Neural cell (in vitro differentiated cells): ENCODE measurements at regions not wholly inside any gene's neighbourhood (a gene's known extent, or its start where the extent isn't known, plus 50 kb on each side); places are given as distances from the start of the nearest gene placed in this dataset.
A peak's percentile ranks its signal among the peaks of the same experiment; 100 is the strongest.

Experiments
- H2AFZ ChIP-seq: fragments of 200-600, 300-800 bp; sonication (generic), shearing (Covaris generic); 2 replicates; pipeline ENCODE4 v1.6.0; 2014; ENCODE audit warnings: low read depth, mild to moderate bottlenecking, antibody characterized with exemption, low read length, moderate library complexity
- H3F3A ChIP-seq: fragments of 200-600 bp; shearing (Covaris generic); 2 replicates; pipeline ENCODE4 v1.6.1; 2016; ENCODE audit warnings: mild to moderate bottlenecking, moderate library complexity, mixed read lengths, antibody characterized with exemption, low read length; ENCODE audit not compliant: insufficient read depth, poor library complexity, severe bottlenecking
- H3K27ac ChIP-seq: fragments of 200-600, 300-800 bp; sonication (generic), shearing (Covaris generic); 2 replicates; pipeline ENCODE4 v1.5.1; 2014; ENCODE audit warnings: mild to moderate bottlenecking, low read length, moderate library complexity
- H3K27me3 ChIP-seq: fragments of 300-800, 200-600 bp; sonication (generic), shearing (Covaris generic); 2 replicates; pipeline ENCODE4 v1.6.0; 2014; ENCODE audit warnings: mild to moderate bottlenecking, low read depth, low read length, moderate library complexity; ENCODE audit not compliant: insufficient read depth
- H3K36me3 ChIP-seq: fragments of 300-800, 200-600 bp; sonication (generic), shearing (Covaris generic); 2 replicates; pipeline ENCODE4 v1.5.1; 2014; ENCODE audit warnings: mild to moderate bottlenecking, antibody characterized with exemption, low read length, moderate library complexity; ENCODE audit not compliant: insufficient read depth
- H3K4me2 ChIP-seq: fragments of 300-800, 200-600 bp; sonication (generic), shearing (Covaris generic); 2 replicates; pipeline ENCODE4 v1.6.0; 2014; ENCODE audit warnings: mild to moderate bottlenecking, low read length
- H3K4me3 ChIP-seq: fragments of 300-800, 200-600 bp; sonication (generic), shearing (Covaris generic); 2 replicates; pipeline ENCODE4 v1.5.1; 2014; ENCODE audit warnings: mild to moderate bottlenecking, low read length, moderate library complexity
- H3K79me2 ChIP-seq: fragments of 200-600 bp; shearing (Covaris generic); replicated peaks from 2 replicates; pipeline ENCODE4 v1.6.0; 2014; ENCODE audit warnings: mild to moderate bottlenecking, low read length, moderate library complexity; ENCODE audit not compliant: insufficient read depth
- H3K9ac ChIP-seq: fragments of 300-800, 200-600 bp; sonication (generic), shearing (Covaris generic); 2 replicates; pipeline ENCODE4 v1.6.1; 2016; ENCODE audit warnings: mild to moderate bottlenecking, low read length, mixed read lengths
- H3K9me2 ChIP-seq: fragments of 200-600 bp; shearing (Covaris generic); 2 replicates; pipeline ENCODE4 v1.6.1; 2016; ENCODE audit warnings: mild to moderate bottlenecking, low read length, mixed read lengths; ENCODE audit not compliant: insufficient read depth
- H3K9me3 ChIP-seq: fragments of 200-600, 300-800 bp; sonication (generic), shearing (Covaris generic); 2 replicates; pipeline ENCODE4 v1.6.1; 2016; ENCODE audit warnings: mild to moderate bottlenecking, mixed run types, low read length, moderate library complexity, mixed read lengths
- H4K20me1 ChIP-seq: fragments of 200-600 bp; shearing (Covaris generic); 2 replicates; pipeline ENCODE4 v1.6.1; 2016; ENCODE audit warnings: mild to moderate bottlenecking, mixed run types; ENCODE audit not compliant: insufficient read depth
- EP300 ChIP-seq: fragments of 450-650 bp; conservative IDR thresholded peaks from 2 replicates; pipeline ENCODE4 v1.6.1; 2014; ENCODE audit warnings: antibody characterized with exemption, mild to moderate bottlenecking, moderate library complexity; ENCODE audit not compliant: poor library complexity, severe bottlenecking
- EZH2 ChIP-seq: fragments of 200-600, 300-800 bp; shearing (Covaris generic), sonication (generic); IDR thresholded peaks from 2 replicates; pipeline ENCODE4 v1.6.1; 2014; ENCODE audit warnings: antibody characterized with exemption, low read length, borderline replicate concordance, mild to moderate bottlenecking; ENCODE audit not compliant: insufficient read depth, poor library complexity, severe bottlenecking
- MXI1 ChIP-seq: fragments of 450-650 bp; conservative IDR thresholded peaks from 2 replicates; pipeline ENCODE4 v1.6.1; 2014; ENCODE audit warnings: antibody characterized with exemption, mild to moderate bottlenecking; ENCODE audit not compliant: poor library complexity, severe bottlenecking
- POLR2AphosphoS5 ChIP-seq: IDR thresholded peaks from 2 replicates; pipeline ENCODE4 v1.6.1; 2012
- RAD21 ChIP-seq: fragments of 450-650 bp; conservative IDR thresholded peaks from 2 replicates; pipeline ENCODE4 v1.6.1; 2014; ENCODE audit warnings: antibody characterized with exemption, mild to moderate bottlenecking, moderate library complexity
- REST ChIP-seq: IDR thresholded peaks from 2 replicates; pipeline ENCODE4 v1.6.1; 2012; ENCODE audit warnings: borderline replicate concordance
- SMC3 ChIP-seq: fragments of 450-650 bp; conservative IDR thresholded peaks from 2 replicates; pipeline ENCODE4 v1.6.1; 2014; ENCODE audit warnings: antibody characterized with exemption, mild to moderate bottlenecking, moderate library complexity; ENCODE audit not compliant: poor library complexity
- TAF1 ChIP-seq: IDR thresholded peaks from 2 replicates; pipeline ENCODE4 v1.6.1; 2012; ENCODE audit warnings: low read depth
- TF ChIP-seq, protein P1 (sequence below): fragments of 450-650 bp; IDR thresholded peaks from 2 replicates; pipeline ENCODE4 v1.5.1; 2014; ENCODE audit warnings: antibody characterized with exemption, mild to moderate bottlenecking, moderate library complexity; ENCODE audit not compliant: poor library complexity, severe bottlenecking

GRCh38 chr2:19708776-19709175, 193.0 kb downstream of the TTC32 start:
- no peaks in the 10 kb centered on the region for H3K27me3 ChIP-seq
- H3F3A ChIP-seq = no peaks in the 10 kb centered on the region
- H3K9me3 ChIP-seq = no peaks in the 10 kb centered on the region

DNA sequence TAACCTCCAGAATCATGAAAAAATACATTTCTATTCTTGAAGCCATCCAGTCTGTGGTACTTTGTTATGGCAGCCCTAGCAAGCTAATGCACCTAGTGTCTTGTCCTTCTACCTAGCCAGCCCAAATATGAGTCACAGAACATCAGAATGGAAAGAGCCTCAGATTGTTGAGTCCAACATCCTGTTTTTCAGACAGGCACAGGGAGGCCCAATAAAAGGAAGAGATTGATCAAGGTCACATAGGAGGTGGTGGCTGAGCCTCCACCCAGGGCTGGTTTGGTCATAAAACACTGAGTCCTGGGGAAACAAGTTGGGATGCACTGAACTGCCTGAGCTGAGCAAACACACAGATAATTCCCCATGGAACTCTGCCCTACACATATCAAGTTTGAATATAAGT, 195.5 kb downstream of the TTC32 start:
- no peaks in the 10 kb centered on the region for H3K27me3 ChIP-seq
- TF ChIP-seq TAF1 (no peak), EP300 (no peak), RAD21 (no peak), POLR2AphosphoS5 (no peak), EZH2 (no peak), MXI1 (no peak), REST (no peak), SMC3 (no peak)
- TF ChIP-seq, protein P1, sequence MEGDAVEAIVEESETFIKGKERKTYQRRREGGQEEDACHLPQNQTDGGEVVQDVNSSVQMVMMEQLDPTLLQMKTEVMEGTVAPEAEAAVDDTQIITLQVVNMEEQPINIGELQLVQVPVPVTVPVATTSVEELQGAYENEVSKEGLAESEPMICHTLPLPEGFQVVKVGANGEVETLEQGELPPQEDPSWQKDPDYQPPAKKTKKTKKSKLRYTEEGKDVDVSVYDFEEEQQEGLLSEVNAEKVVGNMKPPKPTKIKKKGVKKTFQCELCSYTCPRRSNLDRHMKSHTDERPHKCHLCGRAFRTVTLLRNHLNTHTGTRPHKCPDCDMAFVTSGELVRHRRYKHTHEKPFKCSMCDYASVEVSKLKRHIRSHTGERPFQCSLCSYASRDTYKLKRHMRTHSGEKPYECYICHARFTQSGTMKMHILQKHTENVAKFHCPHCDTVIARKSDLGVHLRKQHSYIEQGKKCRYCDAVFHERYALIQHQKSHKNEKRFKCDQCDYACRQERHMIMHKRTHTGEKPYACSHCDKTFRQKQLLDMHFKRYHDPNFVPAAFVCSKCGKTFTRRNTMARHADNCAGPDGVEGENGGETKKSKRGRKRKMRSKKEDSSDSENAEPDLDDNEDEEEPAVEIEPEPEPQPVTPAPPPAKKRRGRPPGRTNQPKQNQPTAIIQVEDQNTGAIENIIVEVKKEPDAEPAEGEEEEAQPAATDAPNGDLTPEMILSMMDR = no peak
- no peak overlapping the region for H2AFZ ChIP-seq
- H3K4me3 ChIP-seq = no peak overlapping the region
- no peaks in the 10 kb centered on the region for H3K79me2 ChIP-seq
- no peaks in the 10 kb centered on the region for H3K9me3 ChIP-seq
- H3K27ac ChIP-seq = no peak overlapping the region
- no peaks in the 10 kb centered on the region for H3K36me3 ChIP-seq
- no peaks in the 10 kb centered on the region for H3K9me2 ChIP-seq
- H3F3A ChIP-seq = no peaks in the 10 kb centered on the region
- no peak overlapping the region for H3K9ac ChIP-seq
- no peak overlapping the region for H3K4me2 ChIP-seq
- no peaks in the 10 kb centered on the region for H4K20me1 ChIP-seq

More at GRCh38 chr2:19708776-19709175, 193.0 kb downstream of the TTC32 start:
- peak; percentile 68 for TF ChIP-seq EP300
- TF ChIP-seq, protein P1 = no peak
- no peak for TF ChIP-seq TAF1
- peak; percentile 94 for TF ChIP-seq REST
- peak; percentile 66 for TF ChIP-seq POLR2AphosphoS5
- H3K36me3 ChIP-seq = no peaks in the 10 kb centered on the region
- no peak overlapping the region for H3K4me2 ChIP-seq
- H4K20me1 ChIP-seq = no peaks in the 10 kb centered on the region
- peak overlapping the region; percentile 27 for H3K27ac ChIP-seq
- H2AFZ ChIP-seq = no peak overlapping the region
- H3K4me3 ChIP-seq = no peak overlapping the region
- no peak overlapping the region for H3K9ac ChIP-seq
- no peaks in the 10 kb centered on the region for H3K9me2 ChIP-seq
- H3K79me2 ChIP-seq = no peaks in the 10 kb centered on the region
